ENCODE measurements at regions not wholly inside any gene's neighbourhood (a gene's known extent, or its start where the extent isn't known, plus 50 kb on each side); places are given as distances from the start of the nearest gene placed in this dataset.

GRCh38 chr9:28317745-28318144 lies 744.5 kb upstream of the C9orf72 start:
- no peaks in the 10 kb centered on the region for H3K36me3 Mint-ChIP-seq (ENCODE audit: unreplicated experiment)
- TF ChIP-seq CTCF (IDR thresholded peaks at IDR 0.05; ENCODE audit: partially characterized antibody, unreplicated experiment): no peak
- no peaks in the 10 kb centered on the region for H3K9me3 Mint-ChIP-seq (ENCODE audit: unreplicated experiment)
- H3K4me1 Mint-ChIP-seq (ENCODE audit: low read depth, unreplicated experiment): peaks cover 6% of the 10 kb centered on the region
- no peak for DNase-seq
- H3K27ac Mint-ChIP-seq (ENCODE audit: unreplicated experiment): no peak overlapping the region
- no peaks in the 10 kb centered on the region for H3K27me3 Mint-ChIP-seq (ENCODE audit: unreplicated experiment)
- H3K4me3 Mint-ChIP-seq (ENCODE audit: unreplicated experiment): no peak overlapping the region

GRCh38 chr9:28318515-28318914 lies 745.2 kb upstream of the C9orf72 start:
- DNase-seq: no peak
- Mint-ChIP-seq H3K4me1 (ENCODE audit: low read depth, unreplicated experiment) (peaks cover 6% of the 10 kb centered on the region), H3K9me3 (ENCODE audit: unreplicated experiment) (no peaks in the 10 kb centered on the region), H3K36me3 (ENCODE audit: unreplicated experiment) (no peaks in the 10 kb centered on the region), H3K4me3 (ENCODE audit: unreplicated experiment) (no peak overlapping the region), H3K27ac (ENCODE audit: unreplicated experiment) (no peak overlapping the region), H3K27me3 (ENCODE audit: unreplicated experiment) (no peaks in the 10 kb centered on the region)
- TF ChIP-seq CTCF (IDR thresholded peaks at IDR 0.05; ENCODE audit: partially characterized antibody, unreplicated experiment): no peak

- no peak for TF ChIP-seq CTCF (IDR thresholded peaks at IDR 0.05; ENCODE audit: partially characterized antibody, unreplicated experiment)
- peaks cover 6% of the 10 kb centered on the region for H3K4me1 Mint-ChIP-seq (ENCODE audit: low read depth, unreplicated experiment)
- no peaks in the 10 kb centered on the region for H3K9me3 Mint-ChIP-seq (ENCODE audit: unreplicated experiment)
These were observed 746.7 kb upstream of the C9orf72 start for GRCh38 chr9:28319981-28320380.

DNA sequence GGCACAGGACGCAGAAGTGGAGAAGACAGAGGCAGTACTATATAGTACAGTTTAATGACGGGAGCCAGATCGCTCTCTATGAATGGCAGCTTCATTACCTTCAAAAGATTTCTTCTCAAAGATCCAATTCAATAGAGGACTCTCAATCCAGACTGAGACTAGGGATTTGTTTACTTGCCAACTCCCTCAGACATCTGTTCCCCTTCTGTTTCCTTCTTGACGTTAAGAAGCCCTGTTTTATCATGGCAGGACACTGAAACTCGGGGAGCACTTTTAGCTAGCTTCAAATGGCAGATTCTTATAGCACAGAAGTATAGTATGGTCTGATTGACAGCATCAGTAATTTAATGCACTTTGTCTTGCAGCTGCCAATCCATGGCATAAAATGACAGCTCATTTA lies 747.3 kb upstream of the C9orf72 start:
- no peak for DNase-seq
- no peaks in the 10 kb centered on the region for H3K36me3 Mint-ChIP-seq (ENCODE audit: unreplicated experiment)

More at GRCh38 chr9:28319981-28320380, 746.7 kb upstream of the C9orf72 start:
- no peak for DNase-seq
- no peaks in the 10 kb centered on the region for H3K27me3 Mint-ChIP-seq (ENCODE audit: unreplicated experiment)
- no peaks in the 10 kb centered on the region for H3K36me3 Mint-ChIP-seq (ENCODE audit: unreplicated experiment)
- H3K4me3 Mint-ChIP-seq (ENCODE audit: unreplicated experiment): no peak overlapping the region
- no peak overlapping the region for H3K27ac Mint-ChIP-seq (ENCODE audit: unreplicated experiment)

DNA sequence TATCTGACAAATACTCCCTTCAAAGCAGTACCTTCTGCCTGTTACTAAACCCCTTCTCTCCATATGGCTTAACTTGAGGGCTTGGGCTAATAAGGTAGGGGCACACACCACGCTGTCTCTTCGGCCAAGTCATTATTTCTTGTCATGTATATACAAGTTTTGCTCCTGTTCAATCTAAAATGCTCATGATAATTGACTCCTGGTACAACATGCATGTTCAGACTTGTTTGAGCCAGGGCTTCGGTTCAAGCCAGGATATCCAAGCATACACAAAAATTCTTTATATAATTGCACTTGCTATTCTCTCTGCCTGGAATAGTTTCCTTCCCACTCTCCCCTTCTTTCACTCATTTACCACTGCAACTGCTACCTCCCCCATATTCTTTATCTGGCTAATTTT lies 756.0 kb upstream of the C9orf72 start:
- DNase-seq: no peak
- Mint-ChIP-seq H3K4me1 (ENCODE audit: low read depth, unreplicated experiment) (no peaks in the 10 kb centered on the region), H3K36me3 (ENCODE audit: unreplicated experiment) (no peaks in the 10 kb centered on the region), H3K27me3 (ENCODE audit: unreplicated experiment) (no peaks in the 10 kb centered on the region), H3K27ac (ENCODE audit: unreplicated experiment) (no peak overlapping the region), H3K9me3 (ENCODE audit: unreplicated experiment) (no peaks in the 10 kb centered on the region), H3K4me3 (ENCODE audit: unreplicated experiment) (no peak overlapping the region)
- no peak for TF ChIP-seq CTCF (IDR thresholded peaks at IDR 0.05; ENCODE audit: partially characterized antibody, unreplicated experiment)

More for the DNA sequence above, 747.3 kb upstream of the C9orf72 start:
- peaks cover 6% of the 10 kb centered on the region for H3K4me1 Mint-ChIP-seq (ENCODE audit: low read depth, unreplicated experiment)
- H3K27ac Mint-ChIP-seq (ENCODE audit: unreplicated experiment): no peak overlapping the region
- no peak for TF ChIP-seq CTCF (IDR thresholded peaks at IDR 0.05; ENCODE audit: partially characterized antibody, unreplicated experiment)
- no peaks in the 10 kb centered on the region for H3K27me3 Mint-ChIP-seq (ENCODE audit: unreplicated experiment)
- no peak overlapping the region for H3K4me3 Mint-ChIP-seq (ENCODE audit: unreplicated experiment)
- H3K9me3 Mint-ChIP-seq (ENCODE audit: unreplicated experiment): no peaks in the 10 kb centered on the region
